ENCODE measurements at regions not wholly inside any gene's neighbourhood (a gene's known extent, or its start where the extent isn't known, plus 50 kb on each side); places are given as distances from the start of the nearest gene placed in this dataset.
"Not testable (repeated sequence)": the region's sequence is repeated elsewhere in the genome, so short reads cannot be mapped to it uniquely, and the experiment has no call there.

DNA sequence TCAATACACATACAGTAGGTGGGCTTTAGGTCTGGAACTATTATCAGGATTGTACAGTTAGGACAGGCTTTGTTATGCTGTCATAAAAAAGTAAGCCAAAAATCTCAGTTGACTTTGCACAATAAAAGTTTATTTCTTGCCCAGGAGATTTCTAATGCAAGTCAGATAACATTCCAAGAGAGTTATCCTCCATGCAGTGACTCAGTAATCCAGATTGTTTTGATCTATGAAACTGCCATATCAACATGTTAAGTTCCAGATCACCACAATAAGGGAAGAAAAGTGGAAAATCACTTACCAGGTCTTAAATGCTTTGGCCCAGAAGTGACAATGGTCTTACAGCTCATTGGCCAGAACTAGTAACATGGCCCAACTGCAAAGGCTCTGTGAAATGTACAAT is 636.2 kb upstream of the KLF12 start:
- no peak for DNase-seq

DNA sequence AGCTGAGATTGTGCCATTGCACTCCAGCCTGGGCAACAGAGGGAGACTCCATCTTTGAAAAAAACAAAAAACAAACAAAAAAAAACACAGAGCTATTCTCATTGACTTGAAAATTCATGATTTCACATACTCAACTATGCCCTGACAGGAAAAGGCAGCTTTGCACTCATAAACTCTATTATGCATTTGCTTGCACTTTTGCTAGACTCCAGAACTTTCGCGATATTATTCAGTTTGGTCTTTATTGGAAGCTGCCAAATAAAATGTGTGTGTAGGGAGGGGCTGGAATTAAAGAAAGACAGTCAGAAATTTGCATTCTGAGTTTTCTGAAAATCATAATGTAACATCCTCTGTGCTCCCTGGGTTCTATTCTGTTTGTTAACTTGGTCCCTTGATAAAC is 635.1 kb upstream of the KLF12 start:
- no peak for DNase-seq

DNA sequence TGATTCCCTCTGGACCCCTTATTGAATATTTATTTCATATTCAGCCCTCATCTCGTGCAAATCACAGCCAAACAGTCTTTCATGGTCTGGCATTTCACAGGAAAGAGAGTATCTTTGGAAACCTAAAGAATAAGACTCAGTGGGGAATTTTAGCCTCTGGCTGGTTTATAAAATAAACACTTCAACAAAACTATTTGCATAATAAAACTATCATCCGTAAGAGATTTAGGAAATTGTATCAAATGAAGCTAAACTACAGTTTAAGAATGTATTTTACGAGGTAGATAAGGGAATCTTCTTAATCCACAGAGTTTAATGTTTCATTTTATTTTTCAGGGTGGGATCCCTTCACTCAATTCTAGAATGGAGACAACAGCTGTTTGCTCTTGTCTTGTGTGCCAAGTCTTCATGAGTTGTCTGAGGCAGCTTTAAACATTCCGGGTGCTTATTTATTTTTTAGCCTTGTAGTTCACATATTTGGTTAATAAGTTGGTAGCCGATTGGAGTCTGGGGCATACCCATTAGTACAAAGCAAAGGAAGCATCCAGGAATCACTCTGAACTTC is 634.4 kb upstream of the KLF12 start:
- no peak for DNase-seq

DNA sequence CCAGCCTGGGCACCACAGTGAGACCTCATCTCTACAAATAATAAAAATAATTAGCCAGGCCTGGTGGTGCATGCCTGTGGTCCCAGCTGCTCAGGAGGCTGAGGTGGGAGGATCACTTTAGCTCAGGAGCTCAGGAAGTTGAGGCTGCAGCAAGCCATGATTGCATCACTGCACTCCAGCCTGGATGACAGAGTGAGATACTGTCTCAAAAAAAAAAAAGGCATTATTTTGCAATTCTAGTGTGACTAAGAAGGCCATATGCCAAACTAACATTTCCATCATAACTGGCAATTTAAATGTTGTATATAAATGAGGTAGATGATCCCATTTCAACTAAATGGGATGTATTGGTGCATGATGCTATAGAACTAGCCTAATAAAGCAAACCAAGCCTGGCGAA is 632.8 kb upstream of the KLF12 start:
- no peak for DNase-seq

DNA sequence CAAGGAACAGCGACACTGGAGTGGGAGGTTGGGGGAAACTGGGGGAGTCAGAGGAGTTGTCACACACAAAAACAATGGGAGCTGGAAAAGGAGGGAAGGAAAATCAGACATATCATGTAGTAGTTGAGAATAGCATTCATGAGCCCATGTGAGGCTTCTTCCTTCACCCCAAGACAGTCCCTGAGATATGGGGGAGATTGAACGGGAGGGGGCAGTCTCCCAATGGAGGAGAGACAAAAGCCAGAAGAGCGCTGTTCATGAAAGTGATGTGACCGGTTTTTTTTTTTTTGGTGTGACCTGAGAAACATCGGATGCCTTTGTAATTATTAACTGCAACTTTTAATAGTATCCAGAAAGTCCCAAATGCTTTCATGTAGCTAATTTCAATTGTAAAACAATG is 631.8 kb upstream of the KLF12 start:
- no peak for DNase-seq

DNA sequence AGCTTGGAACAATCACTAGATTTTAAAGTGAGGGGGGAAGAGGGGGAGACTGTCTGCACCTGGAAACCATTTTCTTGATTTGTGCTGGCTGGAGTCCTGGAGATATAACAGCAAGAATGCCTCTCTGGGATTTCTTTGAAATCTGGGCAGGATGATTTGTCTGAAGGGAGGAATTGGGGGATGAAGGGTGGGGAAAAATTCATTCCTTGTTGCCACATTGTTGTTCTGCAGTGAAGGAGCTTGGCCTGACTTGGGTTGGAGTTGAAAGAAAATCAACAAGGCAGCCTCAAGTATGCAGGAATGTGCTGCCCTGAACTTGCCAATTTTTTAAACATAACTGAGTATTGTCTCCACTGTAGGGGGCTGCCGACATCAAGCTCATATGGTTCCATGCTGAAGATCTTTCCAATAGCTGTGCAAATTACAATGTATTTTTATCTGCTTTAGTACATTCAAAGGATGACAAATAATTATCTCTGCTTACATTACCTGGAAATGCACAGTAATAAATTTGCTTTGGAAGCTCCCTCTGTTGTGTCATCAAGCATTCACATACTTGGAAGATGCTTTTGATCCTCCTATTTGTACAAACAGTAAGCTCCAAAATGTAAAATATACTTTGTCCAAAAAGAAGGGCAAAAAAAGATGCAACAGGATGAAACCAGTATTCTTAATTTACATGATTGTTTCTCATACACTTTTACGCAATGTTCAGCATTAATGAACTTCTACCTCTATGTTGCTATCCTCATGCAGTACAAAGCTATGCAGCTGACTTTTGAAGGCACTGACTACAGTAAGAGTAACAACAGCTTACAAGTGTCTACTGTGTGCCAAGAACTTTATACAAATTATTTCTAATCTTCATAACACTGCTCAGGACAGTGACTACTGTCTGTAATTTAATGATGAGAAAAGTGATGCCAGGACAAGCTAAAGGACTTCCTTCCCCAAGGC is 627.9 kb upstream of the KLF12 start:
- DNase-seq, result no peak

DNA sequence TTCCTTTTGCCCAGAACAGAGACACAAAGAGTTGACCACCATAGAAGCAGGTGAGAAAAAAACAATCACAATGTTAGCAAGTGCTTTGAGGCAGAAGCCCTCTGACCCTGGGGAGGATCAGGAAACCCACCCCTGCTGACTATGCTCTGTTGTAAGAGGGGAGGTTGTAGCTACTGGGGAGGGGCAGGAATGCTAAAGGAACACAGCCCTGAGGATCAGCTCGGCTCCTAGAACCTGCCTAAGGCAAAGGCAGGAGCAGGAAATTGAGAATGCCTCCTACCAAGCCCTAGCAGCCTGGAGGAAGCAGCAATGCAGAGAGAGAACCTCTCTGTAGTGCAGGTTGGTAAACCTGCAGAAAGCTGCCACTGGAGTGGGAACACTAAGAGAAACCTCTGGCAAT is 624.0 kb upstream of the KLF12 start:
- DNase-seq, result no peak

DNA sequence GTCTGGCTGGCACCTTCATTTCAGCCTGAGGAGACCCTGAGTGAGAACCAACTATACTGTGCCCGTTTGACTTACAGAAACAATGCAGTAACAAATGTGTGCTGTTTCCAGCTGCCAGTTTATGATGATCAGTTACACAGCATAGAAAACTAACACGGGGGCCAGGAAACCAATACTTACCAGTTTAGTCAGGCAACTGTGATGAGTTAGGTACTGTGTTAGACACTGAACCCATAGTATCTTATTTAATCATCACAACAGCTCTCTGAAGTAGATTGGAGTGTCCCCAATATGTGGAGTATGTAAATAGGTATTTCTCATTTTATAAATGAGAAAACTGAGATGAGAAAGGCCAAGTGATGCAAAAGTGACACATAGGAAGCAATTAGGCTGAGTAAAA is 620.9 kb upstream of the KLF12 start:
- no peak for DNase-seq

DNA sequence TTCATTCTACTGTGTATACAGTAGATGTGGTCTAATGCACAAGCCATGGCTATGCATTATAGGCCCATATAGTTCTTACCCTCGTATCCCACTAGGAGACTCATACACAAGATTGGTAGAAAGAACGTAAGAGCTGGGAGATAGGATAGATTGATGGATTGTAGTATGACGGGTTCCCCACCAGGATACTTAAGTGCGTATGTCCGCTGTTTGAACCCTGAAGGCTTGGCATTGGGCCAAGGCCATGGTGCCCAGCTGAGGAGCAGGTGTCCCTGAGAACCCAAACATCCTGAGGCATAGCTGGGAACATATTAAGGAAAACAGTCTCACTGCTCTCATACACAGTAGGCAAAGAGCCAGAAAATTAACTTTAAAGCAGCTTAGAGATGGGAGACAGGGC is 617.5 kb upstream of the KLF12 start:
- DNase-seq, result no peak

DNA sequence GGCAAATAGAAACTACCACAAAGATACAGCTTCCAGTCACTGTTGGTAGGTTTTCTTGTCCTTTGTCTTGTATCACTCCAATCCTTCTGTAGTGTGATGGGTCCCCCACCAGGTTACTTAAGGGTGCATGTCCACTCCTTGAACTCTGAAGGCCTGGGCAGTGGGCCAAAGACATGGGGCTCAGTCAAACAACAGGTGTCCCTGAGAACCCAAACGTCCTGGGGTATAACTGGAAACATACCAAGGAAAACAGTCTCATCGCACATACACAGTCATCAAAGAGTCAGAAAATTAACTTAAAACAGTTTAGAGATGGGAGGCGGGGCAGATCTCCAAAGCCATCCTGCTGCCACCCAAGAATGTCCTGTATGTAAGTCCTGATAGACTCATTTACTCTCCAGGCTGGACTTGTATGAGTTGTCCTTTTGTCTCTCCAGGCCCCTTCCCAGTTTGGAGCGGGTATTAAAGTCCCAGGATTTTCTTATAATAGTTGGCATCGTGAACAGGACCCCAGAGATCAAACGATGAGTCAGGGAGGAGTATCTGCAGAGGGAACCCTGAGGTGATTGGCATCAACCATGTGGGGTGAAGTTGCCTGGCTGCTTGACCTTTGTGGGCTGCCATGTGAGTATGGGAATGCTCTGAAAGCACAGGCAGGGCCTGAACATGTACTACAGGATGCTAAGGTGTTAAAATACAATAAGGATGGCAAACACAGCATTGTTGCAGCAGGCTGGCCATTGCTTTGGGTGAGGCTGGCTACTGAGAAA is 613.2 kb upstream of the KLF12 start:
- no peak for DNase-seq

DNA sequence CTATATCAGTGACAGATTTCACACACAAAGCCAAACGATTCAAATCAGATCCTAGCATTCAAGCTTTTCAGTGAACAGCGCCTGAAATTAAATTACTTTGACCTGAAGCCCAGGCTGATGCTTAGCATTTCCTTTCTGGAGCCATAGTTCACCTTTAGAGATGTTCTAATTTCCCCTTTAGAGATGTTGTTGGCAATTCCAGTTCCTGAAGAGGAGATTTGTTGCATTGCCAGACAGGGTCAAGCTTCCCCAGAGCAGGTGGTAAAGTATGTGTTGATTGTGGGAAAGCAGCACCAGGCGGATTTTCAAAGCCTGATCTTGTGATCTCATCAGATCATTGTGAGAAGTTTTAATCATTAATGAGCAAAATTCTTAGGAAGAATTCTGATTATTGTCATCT is 609.8 kb upstream of the KLF12 start:
- DNase-seq, result no peak

DNA sequence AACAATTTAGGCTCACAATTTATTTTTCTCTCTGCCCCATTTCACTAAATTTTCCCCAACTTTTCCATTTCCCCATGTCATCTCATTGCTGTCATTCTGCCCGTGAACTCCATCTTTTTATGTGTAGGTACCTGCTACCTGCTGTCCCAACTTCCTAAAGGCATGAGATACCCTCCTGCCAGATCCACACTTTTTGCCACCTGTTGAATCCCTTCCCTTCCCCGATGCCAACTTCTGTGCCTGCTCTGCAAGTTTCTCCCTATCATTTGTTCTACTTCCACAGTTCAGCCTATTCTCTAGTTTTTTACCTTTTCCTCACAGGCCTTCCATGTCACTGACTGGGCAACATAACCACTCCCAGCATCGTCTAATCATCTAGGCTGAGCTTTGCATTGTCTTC is 607.5 kb upstream of the KLF12 start:
- no peak for DNase-seq

DNA sequence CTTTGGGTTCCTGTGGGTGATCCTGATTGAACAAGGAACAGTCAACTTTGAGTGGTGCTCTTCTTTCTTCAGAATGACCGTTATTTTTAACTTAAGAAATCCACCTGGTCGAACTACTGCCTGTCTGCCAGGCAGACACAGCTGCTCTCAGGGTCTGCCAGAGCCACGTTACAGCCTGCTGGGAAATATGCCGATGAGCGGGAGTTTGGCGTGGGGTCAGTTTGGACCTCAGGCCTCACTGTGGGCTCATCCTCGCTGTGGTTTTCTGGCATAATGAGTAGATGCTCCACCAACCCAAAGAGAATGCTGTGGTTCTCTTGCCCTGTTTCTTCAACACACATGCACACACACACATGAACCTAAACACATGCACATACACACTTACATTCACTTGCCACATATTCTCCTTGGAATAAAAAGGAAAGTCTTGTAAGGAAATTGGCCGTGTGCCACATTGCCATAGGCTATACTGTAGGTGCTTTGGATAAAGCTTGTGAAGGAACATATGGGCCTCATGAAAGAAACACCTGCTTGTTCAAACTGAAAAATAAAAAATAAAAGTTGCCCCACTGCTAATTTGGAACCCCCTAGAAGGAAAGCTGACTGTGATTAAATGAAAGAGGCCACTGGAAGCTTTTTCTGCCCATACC is 598.7 kb upstream of the KLF12 start:
- no peak for DNase-seq

DNA sequence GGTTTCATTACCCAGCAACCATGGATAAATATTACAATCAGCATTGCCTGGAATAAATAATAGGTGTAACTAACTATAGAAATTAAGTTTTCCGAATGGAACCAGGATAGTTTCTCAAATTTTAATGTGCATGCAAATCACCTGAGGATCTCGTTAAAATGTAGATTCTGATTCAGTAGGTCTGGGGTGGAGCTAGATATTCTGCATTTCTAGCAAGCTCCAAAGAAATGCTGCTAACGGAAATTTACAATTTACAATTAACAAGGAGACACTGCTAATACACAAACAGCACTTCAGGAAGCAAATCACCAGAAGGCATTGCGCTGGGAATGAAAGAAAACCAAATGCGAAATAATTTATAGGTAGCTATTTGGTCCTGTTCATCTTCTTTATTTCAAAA is 597.5 kb upstream of the KLF12 start:
- no peak for DNase-seq

DNA sequence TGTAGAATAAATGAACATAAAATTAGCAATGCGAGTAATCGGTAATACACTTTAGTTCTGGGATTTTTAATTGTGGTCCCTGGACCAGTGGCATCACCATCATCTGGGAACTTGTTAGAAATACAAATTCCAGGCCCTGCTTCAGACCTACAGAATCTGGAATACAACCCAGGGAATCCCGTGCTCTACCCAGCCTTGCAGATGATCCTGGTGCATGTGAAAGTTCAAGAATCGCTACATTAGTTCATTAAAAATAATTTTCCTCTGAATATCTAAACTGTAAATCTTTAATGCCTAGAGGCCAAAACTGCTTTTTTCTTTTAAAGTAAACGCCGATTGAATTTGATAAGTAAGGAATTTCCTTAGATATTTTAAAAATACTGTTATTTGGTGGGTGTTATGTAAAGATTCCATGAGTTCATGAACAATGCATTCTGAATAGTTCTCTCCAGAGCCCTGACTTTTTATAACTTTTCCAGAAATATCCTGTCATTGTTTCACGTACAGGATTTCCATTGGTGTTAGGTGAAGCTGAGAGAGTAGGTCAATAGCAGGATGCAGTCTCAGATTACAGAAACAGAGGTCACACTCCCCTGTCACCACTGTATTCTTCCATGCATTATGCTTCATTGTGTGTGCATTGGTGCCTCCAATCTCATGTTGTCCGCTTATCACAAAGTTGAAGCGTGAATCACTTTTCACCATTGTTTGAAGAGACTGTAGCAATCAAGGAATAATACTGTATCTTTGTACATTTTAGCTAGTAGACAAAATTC is 596.5 kb upstream of the KLF12 start:
- no peak for DNase-seq

DNA sequence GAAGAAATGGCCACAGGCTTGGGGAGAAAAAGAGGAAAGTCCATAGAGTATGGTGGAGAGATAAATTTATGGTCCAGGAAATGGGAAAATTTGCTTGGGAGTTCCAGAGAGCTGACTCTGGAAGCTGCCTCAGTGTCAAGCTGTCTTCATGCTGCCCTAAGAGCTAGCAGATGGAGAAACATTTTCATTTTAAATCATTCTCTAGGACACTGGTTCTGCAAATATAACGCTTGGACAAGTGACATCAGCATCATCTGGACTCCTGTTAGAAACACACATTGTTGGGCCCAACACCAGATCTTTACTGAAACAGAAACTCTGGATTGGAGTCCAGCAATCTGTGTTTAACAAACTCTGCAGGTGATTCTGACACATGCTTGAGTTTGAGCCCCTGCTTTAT is 592.0 kb upstream of the KLF12 start:
- DNase-seq, result no peak

DNA sequence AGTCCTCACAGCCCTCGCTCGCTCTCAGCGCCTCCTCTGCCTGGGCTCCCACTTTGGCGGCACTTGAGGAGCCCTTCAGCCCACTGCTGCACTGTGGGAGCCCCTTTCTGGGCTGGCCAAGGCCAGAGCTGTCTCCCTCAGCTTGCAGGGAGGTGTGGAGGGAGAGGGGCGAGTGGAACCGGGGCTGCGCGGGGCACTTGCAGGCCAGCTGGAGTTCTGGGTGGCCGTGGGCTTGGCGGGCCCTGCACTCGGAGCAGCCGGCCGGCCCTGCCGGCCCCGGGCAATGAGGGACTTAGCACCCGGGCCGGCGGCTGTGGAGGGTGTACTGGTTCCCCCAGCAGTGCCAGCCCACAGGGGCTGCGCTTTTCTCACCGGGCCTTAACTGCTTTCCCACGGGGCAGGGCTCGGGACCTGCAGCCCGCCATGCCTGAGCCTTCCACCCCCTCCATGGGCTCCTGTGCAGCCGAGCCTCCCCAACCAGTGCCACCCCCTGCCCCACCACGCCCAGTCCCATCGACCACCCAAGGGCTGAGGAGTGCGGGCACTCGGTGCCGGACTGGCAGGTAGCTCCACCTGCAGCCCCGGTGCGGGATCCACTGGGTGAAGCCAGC is 584.1 kb upstream of the KLF12 start:
- DNase-seq, result not testable (repeated sequence)

DNA sequence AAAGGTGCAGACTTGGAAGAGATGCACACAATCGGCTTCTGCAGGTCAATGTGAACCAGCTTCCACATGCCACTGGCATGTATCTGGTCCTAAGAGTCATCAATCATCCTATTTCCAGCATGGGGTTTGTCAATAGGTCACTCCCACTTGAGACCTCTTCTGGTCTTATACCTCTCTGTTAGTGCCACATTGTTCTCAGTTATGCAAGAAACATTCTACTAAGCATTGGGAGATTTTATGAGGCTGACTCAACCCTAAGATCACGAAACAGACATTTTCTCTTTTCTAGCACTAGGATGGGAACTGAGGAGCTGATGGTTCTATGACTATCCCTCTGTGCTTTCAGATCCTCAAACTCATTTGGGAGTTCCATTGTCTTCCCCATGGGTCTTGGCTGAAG is 581.5 kb upstream of the KLF12 start:
- no peak for DNase-seq

DNA sequence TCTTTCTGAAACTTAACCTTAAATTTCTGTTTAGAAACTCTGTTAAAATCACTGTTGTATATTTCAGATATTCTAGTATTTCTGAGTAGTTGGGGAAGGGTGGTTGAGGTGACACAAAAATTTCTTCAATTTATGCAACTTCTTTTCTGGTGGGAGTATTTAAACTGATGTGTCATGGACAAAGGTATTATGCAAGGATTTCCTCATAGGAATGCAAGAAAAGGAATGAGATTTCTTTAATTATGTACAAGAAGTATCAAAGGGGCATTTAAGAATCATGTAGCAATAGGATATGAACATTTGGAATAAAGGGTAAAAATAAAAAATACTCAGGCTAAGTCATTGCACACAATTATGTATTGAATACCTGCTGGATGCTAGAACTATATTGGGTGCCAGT is 575.8 kb upstream of the KLF12 start:
- DNase-seq, result no peak

DNA sequence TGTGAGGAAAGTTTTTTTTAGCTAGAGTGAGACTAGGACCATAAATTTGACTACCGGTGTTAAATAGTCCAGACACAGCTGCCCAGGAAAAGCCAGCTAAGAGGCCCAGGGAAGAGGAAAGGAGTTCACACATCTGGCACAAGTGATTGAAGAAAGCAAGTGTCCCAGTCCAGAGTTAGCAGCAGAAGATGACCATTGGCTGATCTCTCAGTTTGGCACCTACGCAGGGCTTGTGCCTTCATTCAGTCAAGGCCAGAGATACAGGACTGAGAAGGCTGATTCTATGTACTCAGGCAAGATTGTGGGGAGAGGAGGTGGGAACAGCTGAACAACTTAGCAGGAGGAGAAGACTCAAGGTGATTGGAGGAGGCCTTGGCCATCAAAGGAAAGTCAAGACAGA is 575.0 kb upstream of the KLF12 start:
- no peak for DNase-seq

DNA sequence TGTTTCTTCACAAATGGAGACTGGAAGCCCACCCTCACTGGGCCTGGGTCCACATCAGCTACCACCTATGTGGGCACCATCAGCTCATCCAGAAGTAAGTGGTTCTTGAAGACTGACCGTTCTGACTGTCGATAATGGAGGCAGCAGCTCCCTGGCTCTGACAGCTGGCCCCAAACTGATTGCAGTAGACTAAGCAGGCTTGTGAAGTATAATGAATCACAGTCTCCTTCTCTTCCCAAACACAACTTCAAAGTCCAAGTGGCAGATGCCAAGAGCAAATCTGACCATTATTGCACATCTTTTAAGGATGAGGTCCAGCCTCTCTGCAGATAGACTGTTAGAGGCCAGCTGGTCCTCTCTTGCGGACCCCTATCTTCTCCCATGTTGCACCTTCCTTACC is 574.4 kb upstream of the KLF12 start:
- DNase-seq, result no peak

DNA sequence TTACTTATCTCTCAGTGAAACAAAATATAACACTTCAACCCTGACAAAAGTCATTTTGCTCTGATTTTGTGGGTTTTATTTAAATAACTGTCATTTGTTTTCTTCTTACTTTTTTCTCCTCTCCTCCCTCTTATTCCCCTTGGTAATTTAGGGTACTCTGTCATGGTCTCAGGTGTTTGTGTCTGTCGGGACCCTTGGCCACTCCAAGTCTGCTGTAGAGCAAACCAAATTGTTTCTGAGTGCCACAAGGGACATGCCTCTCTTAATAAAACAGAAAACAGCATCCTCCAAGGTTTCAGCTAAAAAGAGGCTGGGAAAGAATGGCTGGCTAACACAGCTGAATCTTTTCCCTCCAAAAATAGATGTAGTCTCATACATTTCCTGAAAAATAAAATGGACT is 573.1 kb upstream of the KLF12 start:
- DNase-seq, result no peak
